HCT116 (cell line): ENCODE measurements at regions not wholly inside any gene's neighbourhood (a gene's known extent, or its start where the extent isn't known, plus 50 kb on each side); places are given as distances from the start of the nearest gene placed in this dataset.
"Not testable (repeated sequence)": the region's sequence is repeated elsewhere in the genome, so short reads cannot be mapped to it uniquely, and the experiment has no call there.

ENCODE experiments used
- ATAC-seq: fragments of 200-7000 bp; cut with Tn5 transposase; 2 replicates; pipeline ENCODE4 v1.9.1; 2020; ENCODE audit warnings: mild to moderate bottlenecking, moderate library complexity
- BruUV-seq: library from RNA; stranded (reverse); fragments of 400-500 nt; replicated peaks from 2 replicates; lab custom pipeline; 2021; lab: Mats Ljungman, UMichigan
- CTCF ChIA-PET: fragments of 300-600 bp; sonication (Branson Sonifier 250); formaldehyde crosslinking; loops from one replicate; lab custom pipeline; 2021; ENCODE audit warnings: antibody characterized with exemption; lab: Charles Lee
- POLR2A ChIA-PET: fragments of 300-600, 350-600 bp; sonication (Branson Sonifier 250); formaldehyde crosslinking; loops from one replicate; lab custom pipeline; 2021; ENCODE audit warnings: antibody characterized with exemption; lab: Charles Lee
- RAD21 ChIA-PET, 2 experiments: fragments of 300-600 bp; sonication (Branson Sonifier 250); formaldehyde crosslinking; loops; one replicate each; lab custom pipeline; 2023; ENCODE audit warnings: low total read pairs in 2 of 2; ENCODE audit not compliant: uncharacterized antibody in 2 of 2, unreplicated experiment in 2 of 2, low non-redundant PET in 1 of 2; lab: Charles Lee
- DNase-seq: peaks from one replicate; pipeline ENCODE4 v3.0.0-alpha.2; 2010; ENCODE audit warnings: low read depth, low spot score
- H2AFZ ChIP-seq: fragments of 200-600 bp; shearing (Covaris generic), sonication (generic); 2 replicates; pipeline ENCODE4 v1.6.1; 2017; ENCODE audit warnings: low read depth, mixed run types, mixed read lengths, antibody characterized with exemption, low read length; ENCODE audit not compliant: poor library complexity, severe bottlenecking
- H3K27ac ChIP-seq: 2 replicates; pipeline ENCODE4 v1.5.1; 2012; ENCODE audit warnings: low read depth, low read length
- H3K27me3 ChIP-seq: fragments of 200-600 bp; sonication (generic); 2 replicates; pipeline ENCODE4 v1.6.1; 2016; ENCODE audit warnings: mixed run types, low read length, mixed read lengths; ENCODE audit not compliant: insufficient read depth
- H3K36me3 ChIP-seq, 2 experiments: fragments of 200-500 bp in 1 of 2; fragments of 200-600 bp in 1 of 2; sonication (Bioruptor generic) in 1 of 2; sonication (generic) in 1 of 2; 2 replicates each; pipeline versions ENCODE4 v1.5.1 to v1.6.1; 2014 to 2016; ENCODE audit warnings: low read length in 2 of 2, inconsistent platforms in 1 of 2, mixed read lengths in 1 of 2, mixed run types in 1 of 2; ENCODE audit not compliant: insufficient read depth in 2 of 2, control insufficient read depth in 1 of 2
- H3K4me1 ChIP-seq, 2 experiments: fragments of 200-600 bp in 1 of 2; sonication (generic) in 1 of 2; 2 replicates each; pipeline versions ENCODE4 v1.5.1 to v1.6.1; 2012 to 2017; ENCODE audit warnings: low read length in 2 of 2, inconsistent platforms in 1 of 2, mild to moderate bottlenecking in 1 of 2, mixed read lengths in 1 of 2, mixed run types in 1 of 2, moderate library complexity in 1 of 2; ENCODE audit not compliant: insufficient read depth in 2 of 2, control insufficient read depth in 1 of 2
- H3K4me2 ChIP-seq: fragments of 200-600 bp; sonication (generic); 2 replicates; pipeline ENCODE4 v1.6.1; 2017; ENCODE audit warnings: mixed run types, low read length, mixed read lengths
- H3K4me3 ChIP-seq, 2 experiments: fragments of 200-600 bp in 1 of 2; sonication (generic) in 1 of 2; replicated peaks in 1 of 2; 2 replicates each; pipeline ENCODE4 v1.5.1; 2011 to 2016; ENCODE audit warnings: low read length in 2 of 2, control low read depth in 1 of 2, low read depth in 1 of 2, mild to moderate bottlenecking in 1 of 2, mixed read lengths in 1 of 2, mixed run types in 1 of 2
- H3K79me2 ChIP-seq: fragments of 200-600 bp; sonication (generic); 2 replicates; pipeline ENCODE4 v1.6.1; 2017; ENCODE audit warnings: mild to moderate bottlenecking, mixed run types, low read length, moderate library complexity, mixed read lengths; ENCODE audit not compliant: insufficient read depth
- H3K9ac ChIP-seq: fragments of 200-600 bp; sonication (generic); 2 replicates; pipeline ENCODE4 v1.6.1; 2016; ENCODE audit warnings: low read length, mixed read lengths
- H3K9me2 ChIP-seq: fragments of 200-600 bp; sonication (generic), shearing (Covaris generic); 2 replicates; pipeline ENCODE4 v1.6.1; 2017; ENCODE audit warnings: mixed run types, mild to moderate bottlenecking, moderate library complexity; ENCODE audit not compliant: insufficient read depth
- H3K9me3 ChIP-seq, 2 experiments: fragments of 200-500 bp in 1 of 2; fragments of 200-600 bp in 1 of 2; sonication (Bioruptor generic) in 1 of 2; sonication (generic) in 1 of 2; 2 replicates each; pipeline ENCODE4 v1.6.1; 2014 to 2017; ENCODE audit warnings: low read length in 2 of 2, mixed read lengths in 2 of 2, inconsistent platforms in 1 of 2, low read depth in 1 of 2, mild to moderate bottlenecking in 1 of 2, mixed run types in 1 of 2, moderate library complexity in 1 of 2; ENCODE audit not compliant: control insufficient read depth in 1 of 2, insufficient read depth in 1 of 2
- H4K20me1 ChIP-seq: fragments of 200-600 bp; sonication (generic), shearing (Covaris generic); 2 replicates; pipeline ENCODE4 v1.6.1; 2017; ENCODE audit warnings: mixed run types, mild to moderate bottlenecking, moderate library complexity; ENCODE audit not compliant: insufficient read depth
- FOSL1 ChIP-seq: IDR thresholded peaks from 2 replicates; pipeline ENCODE4 v1.6.1; 2012; ENCODE audit warnings: low read depth
- JUND ChIP-seq: IDR thresholded peaks from 2 replicates; pipeline ENCODE4 v1.6.1; 2012
- RAD21 ChIP-seq: IDR thresholded peaks from 2 replicates; pipeline ENCODE4 v1.6.1; 2012; ENCODE audit warnings: low read depth, mild to moderate bottlenecking
- SIN3A ChIP-seq: IDR thresholded peaks from 2 replicates; pipeline ENCODE4 v1.6.1; 2012; ENCODE audit warnings: low read depth
- intact Hi-C: fragments of 100-400 bp; cut with micrococcal nuclease; formaldehyde crosslinking; loops from 2 replicates; pipeline ENCODE4 v1.10.0; 2022

- no peak overlapping the region for H3K9ac ChIP-seq
- no peak overlapping the region for H3K4me2 ChIP-seq
- no peaks in the 10 kb centered on the region for H3K9me3 ChIP-seq
- intact Hi-C loops: no loop called here
- H4K20me1 ChIP-seq: no peaks in the 10 kb centered on the region
- no peaks in the 10 kb centered on the region for H3K9me2 ChIP-seq
- DNase-seq: no peak
- 0 out of 4 replicates have a peak, but pooled peaks cover 0 to 2% of the 10 kb centered on the region in 2 experiments for H3K4me1 ChIP-seq
- H3K36me3 ChIP-seq: no peaks in the 10 kb centered on the region
- ChIA-PET RAD21 (no interaction called here), POLR2A (no interaction called here)
- H2AFZ ChIP-seq: no peak overlapping the region
- no peak overlapping the region for H3K27ac ChIP-seq
- H3K79me2 ChIP-seq: no peaks in the 10 kb centered on the region
- TF ChIP-seq FOSL1 (no peak), SIN3A (no peak), RAD21 (no peak), JUND (no peak)
- TF ChIP-seq, all 23 proteins: peak for 0
- ATAC-seq: no peak
- CTCF ChIA-PET: no interaction called here
- H3K4me3 ChIP-seq: no peak overlapping the region
- BruUV-seq: no TSS peak
- no peaks in the 10 kb centered on the region for H3K27me3 ChIP-seq
Measured at GRCh38 chr7:108653526-108653925, 83.9 kb downstream of the DNAJB9 start.

- RAD21 ChIA-PET, H3K9me3 ChIP-seq, ATAC-seq, H3K27me3 ChIP-seq, intact Hi-C loops, H4K20me1 ChIP-seq, H2AFZ ChIP-seq, CTCF ChIA-PET, H3K4me2 ChIP-seq, H3K79me2 ChIP-seq, POLR2A ChIA-PET, H3K9me2 ChIP-seq, H3K9ac ChIP-seq, DNase-seq, H3K4me3 ChIP-seq, H3K36me3 ChIP-seq, H3K27ac ChIP-seq, H3K4me1 ChIP-seq, BruUV-seq: not testable (repeated sequence)
Measured at GRCh38 chr7:108657140-108657726, 87.6 kb downstream of the DNAJB9 start.
